ENCODE measurements at regions not wholly inside any gene's neighbourhood (a gene's known extent, or its start where the extent isn't known, plus 50 kb on each side); places are given as distances from the start of the nearest gene placed in this dataset.

GRCh38 chr12:75812271-75813018 is 219.1 kb downstream of the PHLDA1 start:
- no peak overlapping the region for H3K4me3 ChIP-seq (ENCODE audit: low read length)
- no peak for TF ChIP-seq CTCF (conservative IDR thresholded peaks at IDR 0.05; ENCODE audit: low read depth, low read length)
- no peak for DNase-seq (ENCODE audit: low read depth)

GRCh38 chr12:75809746-75810145 is 221.8 kb downstream of the PHLDA1 start:
- no peak overlapping the region for H3K4me3 ChIP-seq (ENCODE audit: low read length)
- TF ChIP-seq CTCF (conservative IDR thresholded peaks at IDR 0.05; ENCODE audit: low read depth, low read length), result no peak
- DNase-seq (ENCODE audit: low read depth), result no peak

GRCh38 chr12:75807494-75807893 is 224.1 kb downstream of the PHLDA1 start:
- no peak for TF ChIP-seq CTCF (conservative IDR thresholded peaks at IDR 0.05; ENCODE audit: low read depth, low read length)
- no peak for DNase-seq (ENCODE audit: low read depth)
- H3K4me3 ChIP-seq (ENCODE audit: low read length), result no peak overlapping the region

GRCh38 chr12:75805905-75806304 is 225.7 kb downstream of the PHLDA1 start:
- no peak for TF ChIP-seq CTCF (conservative IDR thresholded peaks at IDR 0.05; ENCODE audit: low read depth, low read length)
- no peak for DNase-seq (ENCODE audit: low read depth)
- no peak overlapping the region for H3K4me3 ChIP-seq (ENCODE audit: low read length)

- no peak for DNase-seq (ENCODE audit: low read depth)
- no peak for TF ChIP-seq CTCF (conservative IDR thresholded peaks at IDR 0.05; ENCODE audit: low read depth, low read length)
- no peak overlapping the region for H3K4me3 ChIP-seq (ENCODE audit: low read length)
Observed at GRCh38 chr12:75805320-75805719, 226.3 kb downstream of the PHLDA1 start.

GRCh38 chr12:75798136-75798926 is 233.2 kb downstream of the PHLDA1 start:
- no peak for DNase-seq (ENCODE audit: low read depth)
- H3K4me3 ChIP-seq (ENCODE audit: low read length), result no peak overlapping the region
- TF ChIP-seq CTCF (conservative IDR thresholded peaks at IDR 0.05; ENCODE audit: low read depth, low read length), result no peak

- no peak overlapping the region for H3K4me3 ChIP-seq (ENCODE audit: low read length)
- TF ChIP-seq CTCF (conservative IDR thresholded peaks at IDR 0.05; ENCODE audit: low read depth, low read length), result no peak
- no peak for DNase-seq (ENCODE audit: low read depth)
Observed at GRCh38 chr12:75795125-75795524, 236.5 kb downstream of the PHLDA1 start.
